Kidney epithelial cell (primary cell): ENCODE measurements at regions not wholly inside any gene's neighbourhood (a gene's known extent, or its start where the extent isn't known, plus 50 kb on each side); places are given as distances from the start of the nearest gene placed in this dataset.

Experiments used
- DNase-seq: peaks from one replicate; pipeline ENCODE4 v3.0.0-alpha.2; 2010; ENCODE audit warnings: low read depth
- H3K27me3 ChIP-seq: 2 replicates; pipeline ENCODE4 v1.6.0; 2011; ENCODE audit warnings: low read length; ENCODE audit not compliant: control insufficient read depth, insufficient read depth
- H3K36me3 ChIP-seq: 2 replicates; pipeline ENCODE4 v1.5.1; 2011; ENCODE audit warnings: low read length; ENCODE audit not compliant: control insufficient read depth, insufficient read depth
- H3K4me3 ChIP-seq: 2 replicates; pipeline ENCODE4 v1.5.1; 2011; ENCODE audit warnings: low read depth, mild to moderate bottlenecking, control low read depth, low read length
- CTCF ChIP-seq: IDR thresholded peaks from 2 replicates; pipeline ENCODE4 v1.5.1; 2011; ENCODE audit warnings: mild to moderate bottlenecking, moderate library complexity, low read length, control low read depth, inconsistent platforms; ENCODE audit not compliant: insufficient read depth, poor library complexity, severe bottlenecking

DNA sequence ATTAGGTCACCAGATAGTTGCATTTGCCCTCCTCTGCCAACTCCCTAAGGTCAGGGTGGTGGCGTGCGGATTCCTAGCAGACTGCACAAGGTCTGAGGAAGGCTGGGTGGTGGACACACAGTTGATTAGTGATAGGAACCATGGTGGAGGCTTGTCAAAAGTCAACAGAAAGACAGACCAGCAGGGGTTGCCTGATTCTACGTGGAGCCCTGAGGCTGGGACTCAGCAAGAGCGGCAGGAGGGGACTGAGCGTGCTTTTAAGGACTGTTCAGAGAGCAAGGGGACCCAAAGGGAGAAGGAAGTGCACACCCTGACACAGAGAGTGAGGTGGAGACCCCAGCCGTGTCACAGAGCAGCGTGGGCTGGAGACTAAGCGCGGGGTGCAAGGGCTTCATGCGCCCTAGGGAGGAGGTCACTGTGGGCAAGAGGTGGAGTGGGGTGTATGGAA, 513.2 kb downstream of the RNF144A start:
- H3K27me3 ChIP-seq, result peaks cover 19% of the 10 kb centered on the region
- no peak for TF ChIP-seq CTCF
- no peaks in the 10 kb centered on the region for H3K36me3 ChIP-seq
- H3K4me3 ChIP-seq, result peak overlapping the region; percentile 30
- DNase-seq, result no peak

DNA sequence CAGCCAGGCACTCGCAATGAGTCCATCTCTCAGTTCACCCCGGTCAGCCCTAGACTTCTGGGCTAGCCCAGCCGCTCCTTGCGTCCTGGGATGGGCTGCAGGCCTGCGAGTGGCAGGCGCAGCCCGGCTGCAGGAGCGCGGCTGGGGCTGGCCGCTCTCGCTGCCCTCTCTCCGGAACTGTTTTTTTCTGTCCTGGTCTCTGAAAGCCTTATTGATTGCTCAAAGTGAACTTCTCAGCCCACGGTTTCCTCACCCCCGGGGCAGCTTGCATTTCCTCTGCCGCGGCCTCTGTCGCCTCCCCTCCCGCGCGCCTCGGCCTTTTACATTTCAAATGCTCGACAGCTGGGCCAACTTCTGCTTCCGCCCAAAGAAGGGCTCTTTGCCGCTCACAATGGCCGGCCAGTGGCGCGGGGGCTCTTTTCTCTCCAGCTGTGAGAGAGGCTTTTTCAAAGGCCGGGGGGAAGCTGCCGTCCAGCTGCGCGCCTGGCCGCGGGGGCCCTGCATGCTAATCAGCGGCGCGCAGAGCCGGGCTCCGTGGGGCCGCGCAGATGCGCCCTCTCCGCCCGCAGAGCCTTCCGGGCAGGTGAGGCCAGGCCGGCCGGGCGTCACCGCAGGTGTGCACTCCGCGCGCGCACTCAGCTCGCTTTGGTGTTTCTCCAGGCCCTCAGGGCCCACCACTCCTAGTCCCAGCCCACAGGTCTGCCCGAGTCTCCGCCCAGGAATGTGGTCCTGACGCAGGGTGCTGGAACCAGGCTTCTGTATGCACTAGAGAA, 513.8 kb downstream of the RNF144A start:
- TF ChIP-seq CTCF, result no peak
- no peaks in the 10 kb centered on the region for H3K36me3 ChIP-seq
- H3K27me3 ChIP-seq, result peaks cover 19% of the 10 kb centered on the region
- no peak for DNase-seq
- H3K4me3 ChIP-seq, result peak overlapping the region; percentile 30

- TF ChIP-seq CTCF, result no peak
- H3K4me3 ChIP-seq, result no peak overlapping the region
- no peak for DNase-seq
- H3K36me3 ChIP-seq, result no peaks in the 10 kb centered on the region
- H3K27me3 ChIP-seq, result peaks cover 16% of the 10 kb centered on the region
Measured at GRCh38 chr2:7432436-7432835, 515.2 kb downstream of the RNF144A start.

GRCh38 chr2:7436096-7436906, 519.1 kb downstream of the RNF144A start:
- Histone ChIP-seq H3K4me3 (no peak overlapping the region), H3K27me3 (no peaks in the 10 kb centered on the region), H3K36me3 (no peaks in the 10 kb centered on the region)
- no peak for TF ChIP-seq CTCF
- no peak for DNase-seq

DNA sequence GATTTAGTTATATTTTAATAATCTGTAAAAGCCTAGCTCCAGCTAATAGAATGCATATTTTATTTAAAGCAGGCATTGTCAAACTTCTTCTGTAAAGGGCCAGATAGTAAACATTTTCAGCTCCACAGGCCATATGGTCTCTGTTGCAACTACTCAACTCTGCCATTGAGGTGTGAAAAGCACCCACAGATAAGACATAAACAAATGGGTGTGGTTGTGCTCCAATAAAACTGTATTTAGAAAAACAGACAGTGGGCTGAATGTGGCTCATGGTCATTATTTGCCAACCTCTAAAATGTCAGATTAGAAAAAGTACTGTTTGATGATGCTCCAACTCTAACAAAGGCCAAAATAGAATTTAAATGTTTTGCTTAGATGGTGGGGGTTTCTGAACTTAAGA, 519.9 kb downstream of the RNF144A start:
- H3K36me3 ChIP-seq, result no peaks in the 10 kb centered on the region
- H3K4me3 ChIP-seq, result no peak overlapping the region
- no peak for TF ChIP-seq CTCF
- no peaks in the 10 kb centered on the region for H3K27me3 ChIP-seq
- no peak for DNase-seq
